HepG2 (cell line): ENCODE measurements at regions not wholly inside any gene's neighbourhood (a gene's known extent, or its start where the extent isn't known, plus 50 kb on each side); places are given as distances from the start of the nearest gene placed in this dataset.

Source experiments
- ATAC-seq: fragments of 200-7000 bp; cut with Tn5 transposase; 3 replicates; pipeline ENCODE4 v1.9.1; 2020; ENCODE audit warnings: mild to moderate bottlenecking, moderate library complexity
- BruUV-seq: library from RNA; stranded (reverse); fragments of 400-500 nt; replicated peaks from 2 replicates; lab custom pipeline; 2021; lab: Mats Ljungman, UMichigan
- CTCF ChIA-PET: fragments of 300-600 bp; formaldehyde crosslinking; extraction: SDS; loops from one replicate; lab custom pipeline; 2021; ENCODE audit warnings: low total read pairs, inconsistent platforms, low intra/inter-chr PET ratio; lab: Yijun Ruan, JAX
- POLR2A ChIA-PET: fragments of 350-600 bp; sonication (Branson Sonifier 250); formaldehyde crosslinking; loops from one replicate; lab custom pipeline; 2020; ENCODE audit warnings: antibody characterized with exemption, inconsistent platforms; lab: Yijun Ruan, JAX
- DNase-seq: peaks from one replicate; pipeline ENCODE4 v3.0.0-alpha.2; 2015; ENCODE audit warnings: low spot score
- FAIRE-seq: peaks from 3 replicates; lab custom pipeline; 2011; peaks lifted over from hg19 to GRCh38; lab: Jason Lieb, UNC
- H2AFZ ChIP-seq: one replicate; pipeline ENCODE4 v1.6.1; 2011; ENCODE audit warnings: low read length, inconsistent platforms
- H3K27ac ChIP-seq: fragments of 300-600 bp; 3 replicates; pipeline ENCODE4 v1.8.0; 2011; ENCODE audit warnings: mixed run types, mild to moderate bottlenecking, mixed read lengths, low read length, inconsistent platforms; ENCODE audit not compliant: insufficient read depth; ENCODE audit errors: extremely low read length
- H3K27me3 ChIP-seq, 2 experiments: fragments of 200-600 bp in 1 of 2; 2 replicates in 1 of 2; 3 replicates in 1 of 2; pipeline versions ENCODE4 v1.6.0 to v1.8.0; 2011; ENCODE audit warnings: low read length in 2 of 2, mild to moderate bottlenecking in 2 of 2, moderate library complexity in 2 of 2, inconsistent platforms in 1 of 2; ENCODE audit not compliant: insufficient read depth in 2 of 2, control insufficient read depth in 1 of 2
- H3K36me3 ChIP-seq, 2 experiments: fragments of 200-600 bp in 1 of 2; replicated peaks in 1 of 2; 2 replicates in 1 of 2; 3 replicates in 1 of 2; pipeline versions ENCODE4 v1.5.1 to v1.8.0; 2011; ENCODE audit warnings: low read length in 2 of 2, inconsistent platforms in 1 of 2; ENCODE audit not compliant: insufficient read depth in 2 of 2, control insufficient read depth in 1 of 2
- H3K4me1 ChIP-seq: 2 replicates; pipeline ENCODE4 v1.5.1; 2012; ENCODE audit warnings: low read length, inconsistent platforms; ENCODE audit not compliant: insufficient read depth
- H3K4me2 ChIP-seq: 2 replicates; pipeline ENCODE4 v1.6.0; 2011; ENCODE audit warnings: low read depth, low read length, inconsistent platforms
- H3K4me3 ChIP-seq, 3 experiments: fragments of 200-600 bp in 1 of 3; sonication (generic), shearing (Covaris generic) in 1 of 3; replicated peaks in 1 of 3; 2 replicates each; pipeline ENCODE4 v1.5.1; 2011 to 2016; ENCODE audit warnings: low read length in 3 of 3, inconsistent platforms in 2 of 3, low read depth in 2 of 3, mild to moderate bottlenecking in 2 of 3, control low read depth in 1 of 3, mixed read lengths in 1 of 3; ENCODE audit not compliant: insufficient read depth in 1 of 3
- H3K79me2 ChIP-seq: one replicate; pipeline ENCODE4 v1.6.1; 2011; ENCODE audit warnings: low read length, inconsistent platforms; ENCODE audit not compliant: insufficient read depth
- H3K9ac ChIP-seq: 2 replicates; pipeline ENCODE4 v1.6.0; 2011; ENCODE audit warnings: mild to moderate bottlenecking, low read depth, low read length, inconsistent platforms; ENCODE audit not compliant: insufficient read depth
- H3K9me3 ChIP-seq: 2 replicates; pipeline ENCODE4 v1.5.1; 2012; ENCODE audit warnings: mild to moderate bottlenecking, low read length
- H4K20me1 ChIP-seq: 2 replicates; pipeline ENCODE4 v1.6.0; 2011; ENCODE audit warnings: inconsistent platforms, mild to moderate bottlenecking, low read length, moderate library complexity; ENCODE audit not compliant: insufficient read depth
- DPF2 ChIP-seq: sonication (generic); formaldehyde crosslinking; IDR thresholded peaks from 2 replicates; pipeline ENCODE4 v1.4.0; 2020; ENCODE audit warnings: mild to moderate bottlenecking, low read depth, missing genetic modification reagents, borderline replicate concordance
- FOXP1 ChIP-seq, 2 experiments: fragments of 450-650 bp in 1 of 2; IDR thresholded peaks; 2 replicates each; pipeline ENCODE4 v1.6.1; 2017 to 2018; ENCODE audit warnings: antibody characterized with exemption in 1 of 2
- HOXA7 ChIP-seq: sonication (generic); formaldehyde crosslinking; IDR thresholded peaks from 2 replicates; pipeline ENCODE4 v1.8.1; 2022; ENCODE audit warnings: mild to moderate bottlenecking, missing genetic modification reagents, moderate library complexity
- IKZF4 ChIP-seq: sonication (generic); formaldehyde crosslinking; IDR thresholded peaks from 2 replicates; pipeline ENCODE4 v1.5.1; 2020; ENCODE audit warnings: borderline replicate concordance, mild to moderate bottlenecking, low read depth, missing genetic modification reagents; ENCODE audit errors: not compliant biosample characterization
- NFKBIZ ChIP-seq: IDR thresholded peaks from 2 replicates; pipeline ENCODE4 v1.6.1; 2018; ENCODE audit warnings: missing genetic modification reagents, missing compliant biosample characterization
- REL ChIP-seq: sonication (generic); formaldehyde crosslinking; conservative IDR thresholded peaks from 2 replicates; pipeline ENCODE4 v1.8.0; 2022; ENCODE audit warnings: mild to moderate bottlenecking, missing genetic modification reagents, moderate library complexity
- SCMH1 ChIP-seq: sonication (generic); formaldehyde crosslinking; IDR thresholded peaks from 2 replicates; pipeline ENCODE4 v1.9.0; 2021; ENCODE audit warnings: missing genetic modification reagents, mild to moderate bottlenecking, borderline replicate concordance
- ZFX ChIP-seq: sonication (generic); formaldehyde crosslinking; IDR thresholded peaks from 2 replicates; pipeline ENCODE4 v1.4.0; 2020; ENCODE audit warnings: mild to moderate bottlenecking, low read depth, missing genetic modification reagents, moderate library complexity
- ZNF235 ChIP-seq: sonication (generic); formaldehyde crosslinking; IDR thresholded peaks from 2 replicates; pipeline ENCODE4 v1.8.1; 2023; ENCODE audit warnings: mild to moderate bottlenecking, missing genetic modification reagents, borderline replicate concordance
- ZNF556 ChIP-seq: sonication (generic); formaldehyde crosslinking; IDR thresholded peaks from 2 replicates; pipeline ENCODE4 v1.4.0; 2020; ENCODE audit warnings: mild to moderate bottlenecking, missing genetic modification reagents, borderline replicate concordance
- ZSCAN25 ChIP-seq: sonication (generic); formaldehyde crosslinking; IDR thresholded peaks from 2 replicates; pipeline ENCODE4 v1.8.0; 2022; ENCODE audit warnings: mild to moderate bottlenecking, missing genetic modification reagents
- WGBS: methylation state at CpG from one replicate; pipeline ENCODE4 v1.1.6; 2017; ENCODE audit warnings: low lambda C conversion rate; 5-methylcytosine and 5-hydroxymethylcytosine counted together
- in situ Hi-C: cut with HindIII; loops from 2 replicates; pipeline ENCODE4 v1.10.0; 2017; ENCODE audit warnings: low pct_unique_long_range_greater_than_20kb; ENCODE audit not compliant: extremely low pct_ligation_motif_present
- intact Hi-C: fragments of 100-400 bp; cut with micrococcal nuclease; formaldehyde crosslinking; loops from one replicate; pipeline ENCODE4 v1.10.0; 2022; ENCODE audit not compliant: unreplicated experiment
- TF ChIP-seq, protein P1 (sequence below): sonication (generic); formaldehyde crosslinking; IDR thresholded peaks from 2 replicates; pipeline ENCODE4 v1.8.1; 2023; ENCODE audit warnings: missing genetic modification reagents, mild to moderate bottlenecking, borderline replicate concordance

- TF ChIP-seq REL (CRISPR knock-in tag) (no peak), ZFX (CRISPR knock-in tag) (0 out of 2 replicates have a peak, but pooled peaks have one; percentile 17), FOXP1 (IDR thresholded peaks at IDR 0.05) (no peak), FOXP1 (CRISPR knock-in tag; IDR thresholded peaks at IDR 0.05) (no peak), IKZF4 (CRISPR knock-in tag) (no peak)
- TF ChIP-seq, all 625 proteins: peak for 1
- Histone ChIP-seq H3K9me3 (no peaks in the 10 kb centered on the region), H3K4me3 (no peak overlapping the region), H3K27me3 (no peaks in the 10 kb centered on the region), H3K4me1 (peaks cover 93% of the 10 kb centered on the region), H3K27ac (no peak overlapping the region), H3K79me2 (no peaks in the 10 kb centered on the region), H3K36me3 (no peaks in the 10 kb centered on the region), H2AFZ (no peak overlapping the region), H4K20me1 (no peaks in the 10 kb centered on the region), H3K4me2 (no peak overlapping the region), H3K9ac (no peak overlapping the region)
- BruUV-seq = no TSS peak
- in situ Hi-C loops = no loop called here
- FAIRE-seq (no peak), ATAC-seq (no peak), DNase-seq (no peak)
- intact Hi-C loops = no loop called here
- WGBS = 77% methylated on average over 3 of the region's 7 CpGs
- POLR2A ChIA-PET = interaction anchor here (0.7 kb wide), 1 partner anchor 16 kb away, joined by 3 read pairs; no protein-coding TSS in a partner anchor
- CTCF ChIA-PET = no interaction called here
Observed at GRCh38 chr3:72586694-72587093, 261.6 kb downstream of the SHQ1 start.

GRCh38 chr3:72585966-72586365 is 262.3 kb downstream of the SHQ1 start:
- whole genome bisulfite sequencing = 95% methylated on average over 4 of the region's 4 CpGs
- no peaks in the 10 kb centered on the region for H3K9me3 ChIP-seq
- TF ChIP-seq DPF2 (CRISPR knock-in tag) = no peak
- TF ChIP-seq SCMH1 (CRISPR knock-in tag) = no peak
- TF ChIP-seq ZNF235 (CRISPR knock-in tag) = no peak
- TF ChIP-seq HOXA7 (CRISPR knock-in tag) = no peak
- TF ChIP-seq ZSCAN25 (CRISPR knock-in tag) = no peak
- no peak for TF ChIP-seq NFKBIZ
- TF ChIP-seq, protein P1, sequence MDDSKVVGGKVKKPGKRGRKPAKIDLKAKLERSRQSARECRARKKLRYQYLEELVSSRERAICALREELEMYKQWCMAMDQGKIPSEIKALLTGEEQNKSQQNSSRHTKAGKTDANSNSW (CRISPR knock-in tag) = no peak
- no peak for TF ChIP-seq ZNF556 (CRISPR knock-in tag)
- TF ChIP-seq, all 625 proteins: peak for 0
- Histone ChIP-seq H3K4me2 (no peak overlapping the region), H4K20me1 (no peaks in the 10 kb centered on the region), H3K27ac (no peak overlapping the region), H3K4me1 (peaks cover 93% of the 10 kb centered on the region), H3K79me2 (no peaks in the 10 kb centered on the region), H2AFZ (no peak overlapping the region), H3K36me3 (no peaks in the 10 kb centered on the region), H3K4me3 (no peak overlapping the region), H3K9ac (no peak overlapping the region), H3K27me3 (no peaks in the 10 kb centered on the region)
- DNase-seq (no peak), ATAC-seq (no peak), FAIRE-seq (no peak)
- ChIA-PET CTCF (no interaction called here), POLR2A (no interaction called here)
- in situ Hi-C loops (no loop called here), intact Hi-C loops (no loop called here)
- no TSS peak for BruUV-seq
